H1 (cell line): ENCODE measurements at regions not wholly inside any gene's neighbourhood (a gene's known extent, or its start where the extent isn't known, plus 50 kb on each side); places are given as distances from the start of the nearest gene placed in this dataset.

Source experiments
- CHD1 ChIP-seq: IDR thresholded peaks from 2 replicates; pipeline ENCODE4 v1.6.1; 2012; ENCODE audit warnings: low read depth, low read length, improper control_type of control experiment
- HDAC2 ChIP-seq, 2 experiments: fragments of 300-600 bp in 1 of 2; sonication (generic) in 1 of 2; IDR thresholded peaks; 2 replicates each; pipeline ENCODE4 v1.6.1; 2011 to 2012; ENCODE audit warnings: low read depth in 2 of 2, low read length in 2 of 2, mild to moderate bottlenecking in 2 of 2, moderate library complexity in 2 of 2, borderline replicate concordance in 1 of 2, inconsistent platforms in 1 of 2
- SP1 ChIP-seq: IDR thresholded peaks from 2 replicates; pipeline ENCODE4 v1.6.1; 2011; ENCODE audit warnings: low read depth, low read length
- TBP ChIP-seq: IDR thresholded peaks from 2 replicates; pipeline ENCODE4 v1.6.1; 2011; ENCODE audit warnings: low read depth, low read length, improper control_type of control experiment
- TCF12 ChIP-seq: IDR thresholded peaks from 2 replicates; pipeline ENCODE4 v1.6.1; 2011; ENCODE audit warnings: low read depth, mild to moderate bottlenecking, low read length
- TEAD4 ChIP-seq: IDR thresholded peaks from 2 replicates; pipeline ENCODE4 v1.6.1; 2012; ENCODE audit warnings: low read depth, low read length, inconsistent platforms, mixed read lengths

DNA sequence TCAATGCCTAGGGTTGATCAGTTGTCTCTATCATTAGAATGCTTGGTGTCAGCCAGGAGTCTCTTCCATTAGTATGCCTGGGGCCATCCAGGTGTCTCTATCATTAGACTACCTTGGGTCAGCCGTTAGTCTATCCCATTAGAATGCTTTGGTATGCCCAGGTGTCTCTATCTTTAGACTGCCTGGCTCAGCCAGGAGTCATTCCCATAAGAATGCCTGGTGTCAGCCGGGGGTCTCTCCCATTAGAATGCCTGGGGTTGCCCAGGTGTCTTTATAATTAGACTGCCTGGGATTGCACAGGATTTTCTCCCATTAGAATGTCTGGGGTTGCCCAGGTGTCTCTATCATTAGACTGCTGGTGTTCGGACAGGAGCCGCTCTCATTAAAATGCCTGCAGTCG is 1442.9 kb downstream of the UQCRFS1 start (continued):
- TF ChIP-seq HDAC2 (IDR thresholded peaks at IDR 0.05; ENCODE audit: borderline replicate concordance in 1 of 2, low read depth in 2 of 2, low read length in 2 of 2) (no peak), TCF12 (peak; percentile 98), TEAD4 (0 out of 2 replicates have a peak, but pooled peaks have one; percentile 24), CHD1 (no peak), SP1 (no peak), TBP (no peak)
- TF ChIP-seq, all 59 proteins: peak for 4
